T-helper 9 cell (primary cell): ENCODE measurements at regions not wholly inside any gene's neighbourhood (a gene's known extent, or its start where the extent isn't known, plus 50 kb on each side); places are given as distances from the start of the nearest gene placed in this dataset.

ENCODE experiments used
- DNase-seq: peaks from one replicate; pipeline ENCODE4 v3.0.0-alpha.2; 2020

DNA sequence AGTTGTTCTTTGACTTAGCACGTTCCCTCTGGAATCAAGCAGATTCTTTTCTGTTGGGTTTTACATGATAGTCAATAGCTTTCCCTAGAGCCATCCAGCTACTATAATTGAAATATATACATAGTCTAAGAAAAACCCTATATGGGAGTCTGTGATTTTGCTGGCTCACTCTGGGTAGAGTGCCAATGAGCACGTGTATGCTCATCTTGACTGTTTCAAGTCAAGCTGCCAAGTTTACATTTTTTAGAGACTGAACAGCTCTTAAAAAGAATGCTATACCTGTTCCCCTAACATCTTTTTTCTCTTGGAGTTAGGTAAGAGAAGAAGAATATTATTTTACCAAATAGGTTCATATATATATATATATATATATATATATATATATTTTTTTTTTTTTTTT lies 182.8 kb upstream of the NRIP1 start:
- DNase-seq, result no peak

DNA sequence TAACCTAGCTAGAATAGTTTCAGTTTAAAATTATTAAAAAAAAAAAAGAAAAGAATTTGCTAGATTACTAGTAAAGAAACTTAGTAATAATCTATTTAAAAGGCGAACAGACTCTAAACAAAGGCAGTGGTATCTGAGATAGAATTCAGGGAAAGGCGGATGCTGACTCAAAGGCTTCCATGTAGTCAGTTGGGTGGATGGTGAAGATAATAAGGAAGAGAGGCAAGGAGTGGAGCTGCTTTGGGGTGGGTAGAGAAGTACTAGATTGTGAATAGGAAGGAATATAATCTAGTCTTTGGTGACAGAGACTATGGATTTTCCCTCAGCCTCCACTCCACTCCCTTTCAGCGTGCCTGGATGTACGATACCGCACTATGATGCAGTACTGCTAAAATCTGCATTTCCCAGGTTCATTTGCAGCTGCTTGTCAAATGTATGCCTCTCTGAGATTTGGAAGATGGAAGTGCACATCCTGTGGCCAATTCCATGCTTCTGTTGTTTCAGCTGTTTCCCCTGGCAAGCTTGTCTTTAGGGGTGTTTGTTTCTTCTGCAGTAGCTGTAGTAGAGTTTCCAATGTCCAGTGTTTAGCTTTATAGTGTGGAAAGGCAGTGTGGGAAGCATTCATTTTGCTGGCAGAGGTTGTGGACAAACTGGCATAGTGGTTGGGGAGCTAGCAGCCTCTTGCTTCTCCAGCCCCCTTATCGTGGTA lies 184.6 kb upstream of the NRIP1 start:
- DNase-seq, result no peak

DNA sequence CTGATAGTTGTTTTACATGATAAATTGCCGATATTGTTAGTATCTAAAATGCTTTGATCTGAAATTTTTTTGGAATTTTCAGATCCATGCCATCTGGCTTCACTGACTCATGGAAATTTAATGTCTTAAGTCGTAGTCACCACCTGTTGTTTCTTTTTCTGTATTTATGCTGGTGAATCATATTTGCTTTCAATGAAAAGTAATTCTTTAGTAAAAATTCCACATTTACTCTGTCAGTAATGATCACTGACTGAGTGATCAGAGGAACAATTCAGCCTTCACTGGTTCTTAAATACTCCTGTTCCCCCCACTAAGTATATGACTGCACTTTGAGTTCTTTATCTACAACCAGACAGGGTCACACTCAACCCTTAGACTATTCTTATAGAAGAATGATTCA lies 185.6 kb upstream of the NRIP1 start:
- no peak for DNase-seq

DNA sequence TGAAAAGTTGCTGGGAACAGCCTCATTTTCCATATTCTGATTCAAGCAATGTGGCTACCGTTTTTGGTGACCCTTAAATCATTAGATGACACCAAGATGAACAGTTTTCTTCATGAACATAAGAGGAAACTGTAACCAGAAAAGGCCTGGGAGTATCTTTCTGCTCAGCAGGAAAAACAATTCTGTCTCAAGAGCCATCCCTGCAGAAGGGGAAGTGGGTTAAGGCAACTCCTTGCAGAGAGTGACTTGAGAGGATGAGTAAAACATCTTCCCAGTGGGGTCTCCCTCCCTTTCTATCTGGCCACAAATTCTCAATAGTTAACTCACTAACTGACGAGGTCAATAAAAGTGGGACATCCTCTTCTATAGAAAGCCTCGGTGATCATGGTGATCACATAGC lies 187.6 kb upstream of the NRIP1 start:
- DNase-seq, result no peak

DNA sequence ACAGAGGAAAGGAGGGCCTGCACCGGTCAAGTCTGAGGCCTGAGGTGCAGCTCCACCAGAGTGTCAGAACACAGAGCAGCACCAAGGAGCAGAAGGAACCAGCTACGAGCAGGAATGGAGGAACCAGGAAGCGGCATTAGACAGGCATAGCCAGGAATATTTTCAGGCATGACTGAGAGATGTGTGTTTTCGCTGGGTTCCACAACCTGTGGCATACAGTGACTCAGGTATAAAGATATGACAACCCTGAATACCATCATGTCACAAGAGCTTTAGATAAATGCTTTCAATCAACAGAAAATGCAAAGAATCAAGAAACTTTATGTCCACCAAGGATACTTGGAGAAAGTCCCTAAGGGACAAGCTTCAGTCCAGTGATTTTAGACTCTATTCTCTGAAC lies 189.3 kb upstream of the NRIP1 start:
- DNase-seq, result no peak

DNA sequence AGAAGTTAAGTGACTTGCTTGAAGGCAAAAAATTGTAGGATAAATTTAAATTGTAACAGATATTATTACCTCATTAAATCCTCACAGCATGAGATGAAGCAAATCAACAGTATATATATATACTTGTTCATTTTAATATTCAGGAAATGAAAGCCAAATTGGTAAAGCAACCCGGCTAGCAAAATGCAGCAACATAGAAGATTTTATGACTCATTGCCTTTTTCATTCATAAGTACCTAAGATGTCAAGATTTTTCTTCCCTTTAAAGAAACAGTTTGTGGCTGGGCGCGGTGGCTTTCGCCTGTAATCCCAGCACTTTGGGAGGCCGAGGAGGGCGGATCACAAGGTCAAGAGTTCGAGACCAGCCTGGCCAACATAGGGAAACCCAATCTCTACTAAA lies 190.5 kb upstream of the NRIP1 start:
- DNase-seq, result no peak

DNA sequence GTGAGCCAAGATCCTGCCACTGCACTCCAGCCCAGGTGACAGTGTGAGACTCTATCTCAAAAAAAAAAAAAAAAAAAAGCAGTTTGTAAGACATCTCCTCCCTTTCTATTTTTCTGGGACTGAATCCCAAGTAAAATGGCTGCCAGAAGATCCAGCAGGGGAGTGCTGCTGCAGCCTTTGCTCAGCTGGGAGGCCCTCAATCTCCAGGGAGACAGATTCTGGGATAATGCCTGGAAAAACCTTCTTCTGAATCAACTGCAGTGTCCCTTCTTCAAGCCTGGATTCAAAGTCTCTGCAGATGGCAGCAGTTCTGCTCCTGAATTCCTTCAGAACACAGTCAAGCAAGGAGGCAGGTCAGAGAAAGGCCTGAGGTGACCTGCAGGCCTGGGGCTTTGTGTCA lies 191.0 kb upstream of the NRIP1 start:
- DNase-seq, result no peak

DNA sequence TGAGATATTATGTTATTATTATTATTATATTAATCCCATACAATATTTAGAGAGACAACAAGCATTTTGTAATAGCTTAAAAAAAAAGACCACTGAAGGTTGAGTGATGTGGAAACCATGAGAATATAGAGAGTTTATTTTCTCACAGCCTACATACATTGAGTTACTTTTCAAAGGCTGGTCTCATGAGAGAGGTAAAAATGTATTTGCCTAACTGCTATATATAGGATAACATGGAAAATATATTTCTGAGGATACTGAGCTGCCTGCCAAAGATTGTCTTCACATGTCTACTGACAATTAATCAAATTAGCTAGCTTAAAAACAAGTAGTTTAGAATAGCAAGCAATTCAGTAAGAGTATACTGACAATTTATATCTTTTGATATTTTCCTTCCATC lies 192.2 kb upstream of the NRIP1 start:
- no peak for DNase-seq

DNA sequence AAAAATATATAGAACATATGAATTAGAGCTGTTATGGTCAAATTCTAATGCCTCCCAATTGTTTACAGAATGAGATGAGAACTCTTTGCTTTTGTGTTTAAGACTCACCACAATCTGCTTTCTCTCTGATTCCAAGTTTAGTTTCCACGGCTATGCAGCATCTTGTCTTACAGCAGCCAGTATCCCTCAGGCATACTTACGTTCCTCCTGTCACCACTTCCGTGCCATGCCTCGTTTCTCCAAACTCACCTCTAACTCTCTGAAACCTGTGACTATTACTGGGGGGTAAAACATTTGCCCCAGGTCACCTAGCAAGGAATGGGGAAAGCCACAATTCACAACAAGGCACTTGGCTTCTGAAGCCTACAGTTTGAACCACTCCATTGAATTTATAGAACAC lies 192.8 kb upstream of the NRIP1 start:
- no peak for DNase-seq

DNA sequence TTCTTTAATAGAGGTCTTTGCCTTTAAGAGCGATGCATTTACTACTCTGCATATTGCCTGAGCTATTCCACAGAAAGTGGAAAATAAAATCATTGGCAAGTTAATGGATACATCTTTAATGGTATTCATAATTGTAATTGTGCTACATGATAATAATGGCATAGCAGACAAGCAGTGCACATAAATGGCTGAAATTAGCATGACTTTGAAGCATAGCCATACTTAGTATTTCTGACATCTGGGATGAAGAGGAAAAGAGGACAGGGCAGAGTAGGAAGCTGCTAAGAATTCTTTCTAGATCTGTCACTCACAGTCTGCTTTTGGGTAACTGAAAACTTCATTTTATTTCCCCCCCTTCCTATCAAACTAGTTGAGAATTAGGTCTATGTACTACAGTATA lies 195.0 kb upstream of the NRIP1 start:
- no peak for DNase-seq

DNA sequence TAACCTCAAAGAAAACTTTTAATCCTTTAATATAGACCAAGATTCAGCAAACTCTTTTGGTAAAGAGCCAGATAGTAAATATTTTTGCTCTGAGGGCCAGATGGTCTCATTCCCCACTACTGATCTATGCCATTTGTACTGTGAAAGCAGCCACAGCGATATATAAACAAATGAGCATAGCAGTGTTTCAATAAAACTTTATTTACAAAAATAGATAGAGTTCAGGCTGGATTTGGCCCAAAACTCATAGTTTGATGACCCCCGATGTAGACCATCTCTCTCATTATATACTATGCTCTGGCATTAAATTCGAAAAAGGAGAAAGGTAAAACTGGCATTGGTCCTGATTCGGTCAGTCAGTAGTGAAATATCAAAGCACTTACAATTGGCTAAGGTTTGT lies 195.8 kb upstream of the NRIP1 start:
- DNase-seq, result no peak

DNA sequence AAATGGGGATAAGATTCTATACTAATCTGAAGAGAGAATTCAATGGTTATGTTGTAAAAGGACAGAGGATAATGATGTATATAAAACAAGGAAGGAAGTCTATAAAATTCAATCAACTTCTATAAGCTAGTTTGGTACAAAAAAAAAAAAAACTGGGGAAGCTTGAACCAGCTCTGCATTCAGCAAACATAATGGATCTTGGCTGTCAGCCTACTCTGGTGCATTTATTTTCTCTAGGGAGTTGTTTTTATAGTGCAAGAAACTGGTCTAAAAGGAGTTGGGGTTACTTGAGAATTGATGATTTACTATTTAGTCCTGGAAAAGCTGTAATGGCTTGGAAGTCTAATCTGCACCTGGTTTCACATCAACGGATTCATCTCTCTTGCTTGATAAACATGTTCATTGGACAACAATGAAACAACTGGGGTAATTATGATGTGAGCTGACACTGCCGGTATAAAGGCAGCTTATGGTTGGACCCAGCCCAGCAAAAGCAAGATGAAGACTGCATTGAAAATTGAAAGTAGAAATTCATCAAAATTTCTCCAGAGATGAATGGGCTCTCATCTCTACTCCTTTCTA lies 199.4 kb upstream of the NRIP1 start:
- DNase-seq, result no peak

DNA sequence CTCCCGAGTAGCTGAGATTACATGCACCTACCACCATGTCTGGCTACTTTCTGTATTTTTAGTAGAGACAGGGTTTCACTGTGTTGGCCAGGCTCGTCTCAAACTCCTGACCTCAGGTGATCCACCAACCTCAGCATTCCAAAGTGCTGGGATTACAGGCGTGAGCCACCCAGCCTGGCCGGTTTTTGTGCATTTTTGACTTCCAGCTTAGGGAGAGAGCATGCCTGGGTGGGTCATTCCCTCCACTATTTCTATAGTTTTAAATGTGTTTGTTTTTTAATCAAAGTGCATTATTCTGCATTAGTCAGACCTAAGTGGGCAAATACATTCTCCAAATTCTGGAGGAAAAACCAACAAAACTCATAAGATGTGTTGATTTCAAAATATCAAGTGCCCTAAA lies 207.4 kb upstream of the NRIP1 start:
- DNase-seq, result no peak

DNA sequence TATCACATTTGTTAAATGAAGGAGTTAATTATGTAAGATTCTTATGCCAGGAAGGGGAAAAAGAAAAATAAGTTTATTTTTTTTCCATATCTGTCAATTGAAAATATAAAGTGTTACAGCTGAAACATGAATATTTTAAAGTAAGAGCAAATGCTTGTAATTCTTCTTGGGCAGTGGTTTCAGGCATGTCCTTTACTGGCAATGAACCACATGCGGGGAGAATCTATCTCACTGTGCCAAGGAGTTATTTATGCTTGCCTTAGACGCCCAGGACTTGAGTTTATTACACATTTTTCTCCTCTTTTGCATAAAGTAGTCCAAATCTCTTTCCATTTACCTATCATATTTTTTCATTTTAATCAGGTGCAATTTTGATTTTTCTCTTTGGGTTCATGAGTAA lies 207.8 kb upstream of the NRIP1 start:
- no peak for DNase-seq

DNA sequence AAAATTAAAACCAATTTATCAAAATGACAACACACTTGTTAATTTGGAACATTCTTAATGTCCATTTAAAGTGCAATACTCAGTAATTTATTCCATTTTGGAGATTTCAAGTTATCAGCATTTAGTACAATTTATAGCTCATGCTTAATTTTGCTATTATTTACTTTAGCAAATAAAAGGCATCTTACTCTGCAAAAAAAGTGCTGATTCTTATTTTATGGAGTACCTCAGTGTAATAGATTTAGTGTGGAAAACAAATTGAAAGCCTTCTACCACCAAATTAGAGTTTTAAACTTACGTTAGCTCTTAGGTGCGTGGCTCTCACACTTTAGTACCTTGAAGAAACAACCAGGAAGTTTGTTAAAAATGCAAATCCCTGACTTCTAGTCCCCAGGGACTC lies 208.4 kb upstream of the NRIP1 start:
- DNase-seq, result no peak

DNA sequence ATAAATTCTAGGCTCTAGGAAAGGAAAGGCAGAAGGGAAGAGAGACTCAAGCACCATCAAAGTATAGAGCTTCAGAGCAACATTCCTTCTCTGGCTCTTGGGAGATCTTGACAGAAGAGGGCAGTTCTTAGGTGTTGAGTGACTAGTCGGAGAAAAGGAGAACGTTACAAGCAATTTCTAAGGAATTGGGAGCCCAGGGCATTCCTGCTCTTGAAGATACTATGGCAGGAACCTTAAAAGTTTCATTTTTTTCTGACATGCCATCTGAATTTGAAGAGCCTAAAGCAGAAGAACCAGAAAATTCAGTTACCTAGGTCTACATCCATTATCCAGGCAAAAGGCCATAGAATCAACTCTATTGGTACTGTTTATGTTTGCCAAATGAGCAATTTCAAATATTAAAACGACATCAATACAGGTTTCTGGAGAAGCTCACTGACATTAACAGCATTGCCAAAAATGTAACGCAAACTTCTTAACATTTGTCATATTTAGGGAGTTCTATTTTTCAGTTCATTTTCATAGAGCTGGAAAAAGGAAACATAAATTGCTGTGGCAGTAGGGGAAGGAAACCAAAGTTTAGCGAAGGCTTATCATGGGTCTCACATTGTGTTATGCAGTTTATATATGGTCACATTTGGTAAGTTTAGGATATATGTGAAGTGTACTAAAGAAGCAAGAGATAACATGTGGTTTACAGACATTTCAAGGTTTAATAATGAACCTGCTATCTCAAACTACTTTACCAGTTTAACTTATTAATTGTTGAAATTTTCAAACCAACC lies 210.1 kb upstream of the NRIP1 start:
- DNase-seq, result no peak

DNA sequence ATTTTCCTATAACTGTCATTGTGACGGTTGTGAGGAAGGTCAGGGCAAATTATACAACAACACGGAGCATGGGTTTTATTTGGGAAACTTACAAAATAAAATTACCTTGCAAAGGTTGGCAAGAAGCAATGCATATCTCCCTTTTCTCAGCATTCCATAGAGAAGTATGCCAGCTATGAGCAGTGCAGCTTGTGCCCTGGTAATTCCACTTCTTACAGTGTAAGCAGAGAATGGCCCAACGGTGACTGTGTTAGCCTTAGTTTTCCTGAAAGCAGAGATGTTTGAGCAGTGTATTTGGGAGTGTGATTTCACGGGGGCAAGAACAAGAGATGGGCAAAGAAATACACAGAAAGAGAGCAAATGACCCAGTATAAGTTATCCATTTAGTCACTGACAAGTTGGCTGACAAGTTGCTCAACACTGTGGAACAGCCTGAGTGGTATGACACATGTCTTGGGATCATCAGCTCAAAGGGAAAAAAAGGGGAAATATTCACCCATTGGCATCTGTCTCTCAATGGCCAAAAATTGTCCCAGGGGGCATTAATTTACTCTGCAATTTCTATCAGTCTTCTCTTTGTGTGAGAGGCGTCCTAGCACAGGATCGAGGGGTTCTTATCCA lies 210.9 kb upstream of the NRIP1 start:
- no peak for DNase-seq

DNA sequence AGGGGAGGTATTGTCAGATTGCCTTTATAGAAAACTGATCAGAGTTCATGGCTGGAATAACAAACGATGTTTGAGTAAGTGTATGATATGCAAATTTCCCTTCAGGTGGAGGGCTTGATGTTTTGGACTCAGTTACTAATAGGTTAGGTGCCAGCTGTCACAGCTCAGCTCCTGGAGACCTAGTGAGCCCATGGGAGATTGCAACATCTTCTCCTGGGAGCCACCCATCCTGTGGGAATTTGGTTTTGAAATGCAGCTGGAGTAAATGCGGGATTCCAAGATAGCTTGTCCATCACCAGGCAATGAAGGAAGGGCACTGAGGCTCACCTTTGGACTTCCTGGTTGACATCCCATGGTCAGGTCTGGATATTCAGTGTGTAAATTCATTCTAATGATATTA lies 211.4 kb upstream of the NRIP1 start:
- DNase-seq, result no peak

DNA sequence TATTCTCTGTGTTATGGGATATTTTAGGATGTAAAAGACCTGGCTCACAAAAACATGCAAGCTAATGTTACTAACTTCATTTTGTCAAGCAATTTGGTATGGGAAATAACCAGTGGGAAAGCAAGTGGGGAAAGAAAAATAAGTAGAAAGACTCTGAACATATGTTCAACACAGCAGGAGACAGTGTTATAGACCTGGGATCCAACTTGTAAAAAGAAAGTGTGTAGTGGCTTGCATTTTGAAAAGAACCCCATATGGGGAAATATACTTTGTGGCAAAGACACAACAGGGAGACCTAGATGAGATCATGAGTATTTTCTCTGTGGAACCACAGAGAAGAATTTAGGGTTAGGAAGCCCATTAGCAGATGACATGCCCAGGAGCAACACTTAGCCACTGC lies 212.7 kb upstream of the NRIP1 start:
- DNase-seq, result no peak

DNA sequence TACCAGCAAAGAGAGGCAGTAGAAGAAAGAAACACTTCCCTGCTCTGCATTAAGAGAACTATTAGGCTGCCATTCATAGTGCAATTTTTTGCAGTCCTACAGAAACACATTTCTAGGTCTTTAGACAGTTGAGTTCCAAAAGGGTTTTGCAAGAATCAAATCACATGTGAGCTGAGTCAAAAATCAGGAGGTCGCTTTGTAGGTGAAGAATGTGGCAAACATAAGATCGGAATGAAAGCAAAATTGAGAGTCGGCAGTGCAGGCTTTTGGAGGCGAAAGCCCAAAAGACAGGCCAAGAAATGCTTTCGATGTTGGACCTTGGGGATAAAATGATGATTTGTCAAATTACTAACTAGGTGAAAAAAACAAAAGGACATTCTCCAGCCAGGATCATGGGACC lies 213.5 kb upstream of the NRIP1 start:
- no peak for DNase-seq

DNA sequence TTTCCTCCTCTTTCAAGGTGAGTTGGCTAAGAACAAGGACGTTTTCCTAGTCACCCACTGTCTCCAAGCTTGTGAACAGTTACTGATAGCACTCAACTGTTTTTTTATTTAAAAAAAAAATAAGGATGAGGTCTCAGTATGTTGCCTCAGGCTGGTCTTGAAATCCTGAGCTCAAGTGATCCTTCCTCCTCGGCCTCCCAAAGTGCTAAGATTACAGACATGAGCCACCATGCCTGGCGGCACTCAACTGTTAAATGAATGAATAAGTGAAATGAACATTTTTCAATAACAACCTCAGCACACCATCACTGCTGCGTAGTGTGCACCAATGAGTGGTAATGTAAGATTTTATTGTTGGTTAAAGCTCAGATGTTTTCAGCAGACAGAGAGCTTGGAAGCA lies 214.1 kb upstream of the NRIP1 start:
- no peak for DNase-seq

DNA sequence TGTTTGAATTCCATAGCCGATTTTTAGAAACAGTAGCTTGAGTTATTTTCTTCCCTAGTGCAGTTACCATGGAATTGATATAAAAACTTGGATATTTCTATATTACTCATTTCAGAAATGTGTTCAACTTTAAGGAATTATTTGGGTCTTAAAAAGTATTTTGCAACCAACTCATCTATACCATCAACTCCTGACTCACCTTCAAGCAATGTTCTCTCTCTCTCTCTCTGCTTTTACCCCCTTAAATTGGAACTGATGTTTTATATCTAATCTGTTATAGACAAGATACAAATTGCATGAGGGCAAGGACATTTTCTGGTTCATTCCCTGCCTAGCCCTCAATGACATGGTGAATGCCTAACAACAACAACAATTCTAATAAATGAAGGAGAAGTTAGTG lies 214.7 kb upstream of the NRIP1 start:
- DNase-seq, result no peak

DNA sequence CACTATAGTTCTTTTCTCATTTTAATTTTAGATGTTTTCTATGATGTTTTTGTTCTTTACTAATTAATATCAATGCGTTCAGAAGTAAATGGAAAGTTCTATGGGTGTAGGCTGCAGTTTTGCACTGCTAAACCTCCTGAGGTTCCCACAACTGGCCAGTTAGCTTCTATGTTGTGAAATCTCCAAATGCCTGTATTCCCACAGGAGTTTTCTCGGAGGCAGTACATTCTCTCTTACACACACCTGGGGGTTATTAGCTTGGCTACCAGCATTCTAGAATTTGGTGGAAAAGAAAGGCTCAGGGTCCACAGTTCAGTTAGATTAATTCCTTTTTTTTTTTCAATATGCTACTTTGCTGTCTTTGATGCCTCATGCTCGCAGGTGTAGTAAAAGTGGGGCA lies 216.9 kb upstream of the NRIP1 start:
- DNase-seq, result no peak

DNA sequence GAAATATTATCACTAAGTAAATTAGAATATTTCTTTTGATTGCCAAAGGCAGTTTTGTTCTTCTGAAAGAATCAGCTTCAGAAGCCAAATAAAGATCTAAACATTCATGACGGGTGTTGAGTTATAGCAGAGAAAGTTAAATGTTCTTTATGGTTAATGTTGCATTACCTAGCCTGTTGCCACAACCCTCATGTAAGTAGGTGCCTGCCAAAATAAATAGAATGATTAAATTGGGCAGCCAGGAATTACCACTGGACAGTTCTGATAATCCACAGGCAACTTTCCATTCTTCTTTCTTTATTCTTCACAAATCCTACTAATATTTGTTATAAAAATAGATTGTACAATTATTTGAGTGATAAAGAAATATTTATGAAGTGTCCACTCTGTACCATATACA lies 217.9 kb upstream of the NRIP1 start:
- no peak for DNase-seq
